ENCODE measurements at regions not wholly inside any gene's neighbourhood (a gene's known extent, or its start where the extent isn't known, plus 50 kb on each side); places are given as distances from the start of the nearest gene placed in this dataset.

- FAIRE-seq: no peak
- no peak for TF ChIP-seq MAX (IDR thresholded peaks at IDR 0.05)
- TF ChIP-seq CHD1 (IDR thresholded peaks at IDR 0.05; ENCODE audit: low read depth, low read length): no peak
- TF ChIP-seq EGR1 (IDR thresholded peaks at IDR 0.05; ENCODE audit: borderline replicate concordance, low read depth, low read length): no peak
- TF ChIP-seq FOSL1 (IDR thresholded peaks at IDR 0.05; ENCODE audit: insufficient read depth, low read depth, low read length): no peak
- no peak for TF ChIP-seq GABPA (IDR thresholded peaks at IDR 0.05; ENCODE audit: borderline replicate concordance, insufficient read depth, low read length)
- TF ChIP-seq SIX5 (IDR thresholded peaks at IDR 0.05; ENCODE audit: low read depth, low read length): no peak
- no peak for TF ChIP-seq BACH1 (IDR thresholded peaks at IDR 0.05; ENCODE audit: low read length)
- TF ChIP-seq TAF7 (optimal IDR thresholded peaks at IDR 0.05; ENCODE audit: borderline replicate concordance, low read depth, low read length): no peak
- TF ChIP-seq SIRT6 (IDR thresholded peaks at IDR 0.05; ENCODE audit: low read length): no peak
- TF ChIP-seq CHD2 (IDR thresholded peaks at IDR 0.05; ENCODE audit: low read length): no peak
- no peak for TF ChIP-seq JUN (IDR thresholded peaks at IDR 0.05; ENCODE audit: low read depth, low read length)
- no peak for TF ChIP-seq RNF2 (IDR thresholded peaks at IDR 0.05; ENCODE audit: borderline replicate concordance, low read depth, low read length, missing control alignments, poor library complexity, severe bottlenecking)
- no peak for TF ChIP-seq TCF12 (IDR thresholded peaks at IDR 0.05; ENCODE audit: low read depth, low read length)
- no peak for TF ChIP-seq HDAC6 (IDR thresholded peaks at IDR 0.05; ENCODE audit: low read depth, low read length)
- no peak for TF ChIP-seq TAF1 (IDR thresholded peaks at IDR 0.05; ENCODE audit: low read depth, low read length)
- no peak for TF ChIP-seq KDM5A (IDR thresholded peaks at IDR 0.05; ENCODE audit: low read length)
- TF ChIP-seq SUZ12 (IDR thresholded peaks at IDR 0.05; ENCODE audit: low read length): no peak
Measured at GRCh38 chr6:122918714-122919113, 77.3 kb upstream of the CLVS2 start.

More at GRCh38 chr6:122918714-122919113, 77.3 kb upstream of the CLVS2 start:
- Histone ChIP-seq H3K79me1 (ENCODE audit: low read depth, low read length) (no peaks in the 10 kb centered on the region), H4K8ac (ENCODE audit: extremely low read depth, insufficient read depth, low read length) (no peak overlapping the region), H3K23me2 (ENCODE audit: low read depth, low read length) (no peaks in the 10 kb centered on the region), H3K79me2 (ENCODE audit: control insufficient read depth in 1 of 2, insufficient read depth in 2 of 2, low read length in 2 of 2) (no peaks in the 10 kb centered on the region), H4K5ac (ENCODE audit: insufficient read length, low read depth, low read length) (no peak overlapping the region), H3K36me3 (ENCODE audit: control insufficient read depth in 2 of 4, insufficient read depth in 4 of 4, low read length in 3 of 4) (no peaks in the 10 kb centered on the region), H3K27me3 (replicated peaks in 1 of 4; ENCODE audit: control insufficient read depth in 3 of 4, extremely low read depth in 1 of 4, insufficient read depth in 3 of 4, low read length in 3 of 4) (no peaks in the 10 kb centered on the region), H3K18ac (ENCODE audit: extremely low read depth, low read length) (no peak overlapping the region), H3K9ac (replicated peaks in 1 of 4; ENCODE audit: extremely low read depth in 1 of 4, low read depth in 3 of 4, low read length in 3 of 4) (no peak overlapping the region), H3K9me3 (ENCODE audit: insufficient read depth in 2 of 2, low read depth in 1 of 2, low read length in 1 of 2) (no peaks in the 10 kb centered on the region; a peak in 1 of 4 replicates), H3K4me1 (replicated peaks in 1 of 4; ENCODE audit: control insufficient read depth in 3 of 4, insufficient read depth in 4 of 4, low read length in 3 of 4) (no peaks in the 10 kb centered on the region), H3K27ac (ENCODE audit: low read depth, low read length) (no peak overlapping the region), H2BK120ac (replicated peaks; ENCODE audit: low read depth, low read length) (no peak overlapping the region), H3K14ac (ENCODE audit: insufficient read length) (no peak overlapping the region), H3K4ac (replicated peaks; ENCODE audit: insufficient read length, low read depth, low read length) (no peak overlapping the region), H2AFZ (ENCODE audit: low read length) (no peak overlapping the region), H3K23ac (ENCODE audit: insufficient read length) (no peak overlapping the region), H3K4me3 (ENCODE audit: extremely low read depth in 1 of 4, insufficient read depth in 2 of 4, low read depth in 3 of 4, low read length in 4 of 4) (no peak overlapping the region), H3K56ac (replicated peaks; ENCODE audit: insufficient read length, low read depth, low read length) (no peak overlapping the region), H2BK20ac (ENCODE audit: low read length) (no peak overlapping the region), H3K4me2 (ENCODE audit: insufficient read depth in 1 of 2, low read depth in 2 of 2, low read length in 2 of 2) (no peak overlapping the region), H4K20me1 (replicated peaks in 1 of 2; ENCODE audit: control insufficient read depth in 1 of 2, insufficient read depth in 2 of 2, low read length in 2 of 2) (no peaks in the 10 kb centered on the region), H2BK5ac (ENCODE audit: low read depth, low read length) (no peak overlapping the region), H2AK5ac (ENCODE audit: low read depth, low read length) (no peak overlapping the region), H2BK15ac (ENCODE audit: low read length) (no peak overlapping the region), H2BK12ac (ENCODE audit: low read depth, low read length) (no peak overlapping the region), H4K91ac (replicated peaks; ENCODE audit: insufficient read length, low read length) (no peak overlapping the region)
- no peak for DNase-seq (ENCODE audit: low read depth in 1 of 2, low spot score in 2 of 2)
- POLR2A ChIA-PET (ENCODE audit: partially characterized antibody): no interaction called here
- CTCF ChIA-PET (ENCODE audit: partially characterized antibody): interaction anchor here (1.2 to 2.0 kb wide), 2 partner anchors 28 to 44 kb away, joined by 3 to 5 read pairs; no protein-coding TSS in a partner anchor

Data from H1 (cell line).